ENCODE measurements at regions not wholly inside any gene's neighbourhood (a gene's known extent, or its start where the extent isn't known, plus 50 kb on each side); places are given as distances from the start of the nearest gene placed in this dataset.

- ATAC-seq (ENCODE audit: low read depth), result no peak
- no peak for TF ChIP-seq CTCF (IDR thresholded peaks at IDR 0.05; ENCODE audit: poor library complexity, severe bottlenecking)
- Histone ChIP-seq H3K27me3 (ENCODE audit: insufficient read depth, poor library complexity, severe bottlenecking) (no peaks in the 10 kb centered on the region), H3K36me3 (ENCODE audit: low read depth) (no peaks in the 10 kb centered on the region), H3K9me3 (ENCODE audit: severe bottlenecking) (no peaks in the 10 kb centered on the region), H3K27ac (ENCODE audit: poor library complexity, severe bottlenecking) (no peak overlapping the region), H3K4me3 (ENCODE audit: severe bottlenecking) (no peak overlapping the region), H3K4me1 (ENCODE audit: insufficient read depth, poor library complexity, severe bottlenecking) (no peaks in the 10 kb centered on the region)
- no peak for DNase-seq (ENCODE audit: low spot score)
These were observed 354.5 kb upstream of the SYNCRIP start for GRCh38 chr6:85997206-85997605.

- H3K4me1 ChIP-seq (ENCODE audit: insufficient read depth, poor library complexity, severe bottlenecking), result no peaks in the 10 kb centered on the region
- no peak overlapping the region for H3K27ac ChIP-seq (ENCODE audit: poor library complexity, severe bottlenecking)
- no peaks in the 10 kb centered on the region for H3K27me3 ChIP-seq (ENCODE audit: insufficient read depth, poor library complexity, severe bottlenecking)
- ATAC-seq (ENCODE audit: low read depth), result no peak
- H3K4me3 ChIP-seq (ENCODE audit: severe bottlenecking), result no peak overlapping the region
- H3K36me3 ChIP-seq (ENCODE audit: low read depth), result no peaks in the 10 kb centered on the region
- no peaks in the 10 kb centered on the region for H3K9me3 ChIP-seq (ENCODE audit: severe bottlenecking)
- TF ChIP-seq CTCF (IDR thresholded peaks at IDR 0.05; ENCODE audit: poor library complexity, severe bottlenecking), result no peak
- DNase-seq (ENCODE audit: low spot score), result no peak
These were observed 353.3 kb upstream of the SYNCRIP start for GRCh38 chr6:85996034-85996375.

- Histone ChIP-seq H3K9me3 (ENCODE audit: severe bottlenecking) (no peaks in the 10 kb centered on the region), H3K36me3 (ENCODE audit: low read depth) (no peaks in the 10 kb centered on the region)
- DNase-seq (ENCODE audit: low spot score), result no peak
These were observed 352.8 kb upstream of the SYNCRIP start for GRCh38 chr6:85995339-85996033.

GRCh38 chr6:85986681-85987080, 344.0 kb upstream of the SYNCRIP start:
- no peak for TF ChIP-seq CTCF (IDR thresholded peaks at IDR 0.05; ENCODE audit: poor library complexity, severe bottlenecking)
- no peaks in the 10 kb centered on the region for H3K4me1 ChIP-seq (ENCODE audit: insufficient read depth, poor library complexity, severe bottlenecking)
- H3K27ac ChIP-seq (ENCODE audit: poor library complexity, severe bottlenecking), result no peak overlapping the region
- no peaks in the 10 kb centered on the region for H3K36me3 ChIP-seq (ENCODE audit: low read depth)
- no peaks in the 10 kb centered on the region for H3K27me3 ChIP-seq (ENCODE audit: insufficient read depth, poor library complexity, severe bottlenecking)
- no peak for DNase-seq (ENCODE audit: low spot score)
- no peak overlapping the region for H3K4me3 ChIP-seq (ENCODE audit: severe bottlenecking)
- ATAC-seq (ENCODE audit: low read depth), result no peak
- H3K9me3 ChIP-seq (ENCODE audit: severe bottlenecking), result peaks cover 2% of the 10 kb centered on the region

More at GRCh38 chr6:85995339-85996033, 352.8 kb upstream of the SYNCRIP start:
- H3K27me3 ChIP-seq (ENCODE audit: insufficient read depth, poor library complexity, severe bottlenecking), result no peaks in the 10 kb centered on the region
- no peak for TF ChIP-seq CTCF (IDR thresholded peaks at IDR 0.05; ENCODE audit: poor library complexity, severe bottlenecking)
- ATAC-seq (ENCODE audit: low read depth), result no peak
- H3K4me3 ChIP-seq (ENCODE audit: severe bottlenecking), result no peak overlapping the region
- no peaks in the 10 kb centered on the region for H3K4me1 ChIP-seq (ENCODE audit: insufficient read depth, poor library complexity, severe bottlenecking)
- no peak overlapping the region for H3K27ac ChIP-seq (ENCODE audit: poor library complexity, severe bottlenecking)

- Histone ChIP-seq H3K9me3 (ENCODE audit: severe bottlenecking) (peaks cover 2% of the 10 kb centered on the region), H3K4me3 (ENCODE audit: severe bottlenecking) (no peak overlapping the region), H3K27me3 (ENCODE audit: insufficient read depth, poor library complexity, severe bottlenecking) (no peaks in the 10 kb centered on the region), H3K27ac (ENCODE audit: poor library complexity, severe bottlenecking) (no peak overlapping the region), H3K4me1 (ENCODE audit: insufficient read depth, poor library complexity, severe bottlenecking) (no peaks in the 10 kb centered on the region), H3K36me3 (ENCODE audit: low read depth) (no peaks in the 10 kb centered on the region)
- DNase-seq (ENCODE audit: low spot score), result no peak
- TF ChIP-seq CTCF (IDR thresholded peaks at IDR 0.05; ENCODE audit: poor library complexity, severe bottlenecking), result no peak
- no peak for ATAC-seq (ENCODE audit: low read depth)
These were observed 340.5 kb upstream of the SYNCRIP start for GRCh38 chr6:85983032-85983659.

Data from RWPE2 (cell line).